ENCODE measurements at regions not wholly inside any gene's neighbourhood (a gene's known extent, or its start where the extent isn't known, plus 50 kb on each side); places are given as distances from the start of the nearest gene placed in this dataset.

GRCh38 chr3:94311651-94312050 lies 248.8 kb downstream of the NSUN3 start:
- TF ChIP-seq CTCF (IDR thresholded peaks at IDR 0.05; ENCODE audit: poor library complexity): no peak
- TF ChIP-seq EZH2 (IDR thresholded peaks at IDR 0.05; ENCODE audit: borderline replicate concordance): no peak
- TF ChIP-seq EZH2phosphoT487 (IDR thresholded peaks at IDR 0.05; ENCODE audit: low read depth, severe bottlenecking, unreplicated experiment): no peak
